Activated T-cell treated with anti-CD3 and anti-CD28 coated beads, Interleukin-2, amount 50 U/mL, for 48 hours (primary cell): ENCODE measurements at regions not wholly inside any gene's neighbourhood (a gene's known extent, or its start where the extent isn't known, plus 50 kb on each side); places are given as distances from the start of the nearest gene placed in this dataset.

Source experiments
- DNase-seq, 2 experiments: peaks; one replicate each; pipeline ENCODE4 v3.0.0-alpha.2; 2020

DNA sequence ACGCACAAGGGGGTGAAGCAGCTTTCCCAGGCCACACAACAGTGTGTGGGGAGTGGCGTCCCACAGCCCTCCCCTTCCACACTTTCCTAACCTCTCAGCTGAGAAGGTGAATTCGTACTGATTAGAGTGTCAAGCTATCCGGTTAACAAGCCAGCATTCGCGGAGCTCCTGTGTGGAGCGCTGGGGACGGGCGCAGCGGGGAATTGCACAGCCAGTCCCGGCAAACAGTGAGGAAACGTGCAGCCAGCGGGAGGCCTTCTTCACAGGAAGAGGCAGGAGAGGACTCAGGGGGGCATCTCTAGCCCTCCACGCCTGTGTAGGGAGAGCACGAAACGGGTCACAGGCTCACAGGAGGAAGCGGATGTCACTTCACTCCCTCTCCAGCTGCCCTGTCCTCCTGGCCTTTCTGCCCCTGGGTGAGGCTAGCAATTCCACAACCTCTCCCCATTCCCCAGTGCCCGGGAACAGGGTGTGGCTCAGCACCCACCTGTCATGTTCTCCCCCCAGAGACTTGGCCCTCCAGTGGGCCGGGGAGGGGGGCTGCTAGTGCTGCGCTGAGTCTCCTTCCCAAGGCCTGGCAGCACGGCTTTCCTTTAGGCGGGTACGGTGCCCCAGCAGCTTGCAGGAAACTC lies 117.3 kb downstream of the CPZ start:
- no peak for DNase-seq

- DNase-seq, result no peak
These were observed 116.6 kb downstream of the CPZ start for GRCh38 chr4:8709050-8709728.

DNA sequence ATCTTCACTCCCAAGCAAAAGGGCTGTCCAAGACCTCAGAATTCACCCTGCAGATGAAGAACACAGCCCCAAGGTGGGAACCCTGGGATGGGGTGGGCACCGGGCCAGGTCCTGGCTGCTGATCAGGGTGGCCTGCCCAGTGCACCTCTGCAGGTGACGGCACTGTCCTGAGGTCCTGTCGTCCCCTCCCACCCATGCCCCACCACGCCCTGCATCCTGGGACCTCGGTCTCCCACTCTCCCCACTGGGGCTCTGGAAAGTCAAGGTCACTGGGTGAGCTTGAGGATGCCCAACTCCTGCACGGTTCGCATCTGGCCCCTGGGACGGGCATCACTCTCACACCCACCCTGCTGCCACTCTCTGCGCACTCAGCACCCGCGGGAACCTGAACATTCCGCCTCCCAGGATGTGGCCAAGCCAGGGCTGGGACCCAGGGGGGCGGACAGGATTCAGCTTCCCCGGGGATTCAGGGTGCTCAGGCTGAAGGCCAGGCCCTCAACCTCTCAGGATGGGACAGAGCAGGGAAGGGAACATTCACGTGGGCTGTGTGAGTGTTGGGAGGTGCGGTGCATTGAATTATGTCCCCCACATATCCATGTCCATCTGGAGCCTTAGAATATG lies 115.9 kb downstream of the CPZ start:
- DNase-seq, result no peak

- DNase-seq, result no peak
These were observed 114.6 kb downstream of the CPZ start for GRCh38 chr4:8707045-8707781.

DNA sequence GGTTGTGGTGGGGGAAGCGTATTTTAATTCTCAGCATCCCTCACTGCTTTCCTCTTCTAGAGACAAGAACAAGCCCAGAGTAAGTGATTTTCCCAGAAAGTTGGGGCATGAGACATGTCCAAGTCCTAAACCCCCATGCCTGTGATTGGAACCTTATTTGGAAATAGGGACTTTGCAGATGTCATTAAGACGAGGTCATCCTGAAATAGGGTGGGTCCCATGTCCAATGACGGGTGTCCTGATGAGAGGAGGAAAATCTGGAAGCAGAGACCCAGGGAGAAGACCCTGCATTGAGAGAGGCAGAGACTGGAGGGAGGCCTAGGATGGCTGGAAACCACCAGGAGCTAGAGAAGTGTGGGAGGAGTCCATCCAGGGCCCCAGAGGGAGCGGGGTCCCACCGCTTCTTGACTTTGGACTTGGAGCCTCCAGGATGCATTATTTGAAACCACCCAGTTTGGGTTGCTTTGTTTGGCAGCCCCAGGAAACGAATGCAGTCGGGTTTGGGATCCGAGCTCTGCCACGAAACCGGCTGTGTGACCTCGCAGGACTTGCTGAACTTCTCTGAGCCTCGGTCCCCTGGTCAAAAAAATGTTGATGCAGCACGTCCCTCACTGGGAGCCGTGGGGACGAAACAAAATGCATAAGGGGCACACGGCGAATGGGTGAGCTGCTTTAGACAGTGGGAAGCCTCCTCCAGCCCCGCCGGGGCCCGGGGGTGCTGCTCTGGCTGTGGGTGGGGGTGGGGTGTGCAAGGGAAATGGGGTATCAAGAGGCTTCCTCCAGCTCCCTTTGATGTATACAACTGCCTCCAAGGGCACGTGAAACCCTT lies 113.9 kb downstream of the CPZ start:
- DNase-seq, result no peak

DNA sequence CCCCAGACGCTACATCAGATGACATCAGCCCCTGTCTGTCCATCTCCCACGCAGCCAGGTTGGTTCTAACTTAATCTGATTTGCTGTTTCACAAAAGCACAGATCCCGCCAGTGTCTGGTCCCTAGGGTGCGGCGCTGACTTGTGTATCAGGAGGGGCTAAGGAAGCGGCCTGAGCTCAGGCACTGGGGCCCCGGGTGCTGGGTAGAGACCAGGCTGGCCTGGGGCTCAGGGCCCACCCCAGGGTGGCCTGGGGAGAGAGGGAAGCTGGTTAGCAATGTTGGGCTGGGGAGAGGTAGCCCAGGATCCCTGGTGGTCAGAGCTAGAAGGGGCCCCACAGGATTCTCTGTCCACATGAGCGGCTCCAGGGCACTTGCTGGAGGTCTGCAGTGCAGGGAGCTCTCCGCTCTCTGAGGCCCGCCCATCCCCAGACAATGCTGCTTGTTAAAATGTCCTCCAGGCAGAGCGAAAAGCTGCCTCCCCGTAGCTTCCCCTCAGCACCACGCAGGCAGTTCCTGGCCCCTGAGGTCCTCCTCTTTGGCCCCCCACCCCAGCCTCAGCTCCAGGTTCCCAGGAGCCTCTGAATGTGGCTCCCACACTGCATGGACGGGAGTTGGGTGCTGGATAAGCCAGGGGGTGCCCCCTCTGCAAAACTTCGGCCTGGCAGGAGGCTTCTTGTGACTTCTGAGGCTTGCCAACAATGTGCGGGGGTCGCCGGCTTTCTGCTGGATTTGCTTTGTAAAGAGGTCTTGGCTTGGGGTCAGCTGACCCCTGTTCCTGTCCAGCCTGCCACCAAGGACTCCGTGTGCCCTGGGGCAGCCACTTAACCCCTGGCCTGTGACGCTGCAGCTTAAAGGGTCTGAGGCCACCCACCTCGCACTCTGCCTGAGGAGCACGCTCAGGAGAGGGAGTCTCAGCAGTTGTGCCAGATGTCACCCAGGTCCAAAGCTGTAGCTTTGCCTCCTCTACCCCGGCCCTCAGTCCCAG lies 112.9 kb downstream of the CPZ start:
- no peak for DNase-seq

DNA sequence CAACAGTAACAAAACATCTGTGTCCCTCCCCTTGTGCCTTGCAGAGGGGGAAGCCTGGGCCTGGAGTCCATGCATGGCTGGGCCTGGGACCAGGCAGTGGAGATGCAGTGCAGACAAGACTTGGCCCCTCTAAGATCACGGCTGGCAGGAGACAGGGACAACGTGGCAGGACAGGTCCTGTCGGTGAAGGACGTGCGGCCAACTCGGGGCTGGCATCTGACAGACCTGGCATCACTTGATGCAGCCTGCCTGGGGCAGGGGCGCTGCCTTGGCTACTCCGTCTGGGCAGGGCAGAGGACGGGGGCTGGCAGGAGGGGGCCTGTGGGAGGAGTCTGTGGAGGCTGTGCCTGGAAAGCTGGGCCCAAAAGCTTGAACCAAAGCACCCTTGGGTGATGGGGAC lies 112.1 kb downstream of the CPZ start:
- no peak for DNase-seq

DNA sequence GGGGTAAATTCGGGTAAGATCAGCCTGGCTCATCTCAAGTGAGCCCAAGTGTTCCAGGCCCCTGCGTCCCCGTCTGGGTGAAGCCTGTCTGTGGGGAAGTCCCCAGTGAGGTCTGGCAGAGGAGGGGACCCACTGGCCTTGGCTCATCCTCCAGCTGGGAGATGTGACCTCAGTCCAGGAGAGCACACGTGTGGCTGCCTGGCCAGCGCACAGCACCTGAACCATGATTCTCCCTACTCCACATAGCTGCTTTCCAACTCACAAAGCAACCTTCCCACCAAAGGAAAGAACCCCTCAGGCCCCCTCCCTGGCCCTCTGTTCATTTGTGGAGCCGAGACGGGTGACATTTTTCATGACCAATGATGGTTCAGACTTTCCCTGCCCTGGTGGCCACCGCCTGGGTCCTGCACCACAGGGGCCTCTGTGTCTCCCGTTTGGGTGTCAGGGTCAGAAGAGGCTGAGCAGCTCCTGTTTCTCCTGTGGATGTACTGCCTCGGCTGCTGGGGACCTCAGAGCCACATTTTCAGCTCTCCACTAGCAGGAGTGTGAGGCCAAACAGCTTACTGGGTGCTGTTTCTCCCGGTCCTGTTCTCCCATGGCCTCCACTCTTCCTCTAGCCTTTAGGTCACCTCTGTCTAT lies 111.4 kb downstream of the CPZ start:
- DNase-seq, result no peak

DNA sequence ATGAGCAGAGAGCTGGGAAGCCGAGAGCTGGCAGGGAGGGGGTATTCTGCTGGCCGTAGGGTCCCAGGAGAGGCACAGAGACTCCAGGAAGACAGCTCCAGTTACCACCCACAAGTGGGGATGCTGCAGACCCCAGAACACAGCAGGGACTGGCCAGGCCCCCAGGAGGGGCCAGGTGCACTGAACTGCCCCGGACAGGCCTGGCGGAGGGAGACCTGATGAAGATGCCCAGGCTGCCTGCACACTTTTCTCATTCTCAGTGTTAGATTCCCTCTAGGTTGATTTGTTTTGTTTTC lies 110.8 kb downstream of the CPZ start:
- DNase-seq, result no peak

- no peak for DNase-seq
These were observed 110.2 kb downstream of the CPZ start for GRCh38 chr4:8702516-8703400.

DNA sequence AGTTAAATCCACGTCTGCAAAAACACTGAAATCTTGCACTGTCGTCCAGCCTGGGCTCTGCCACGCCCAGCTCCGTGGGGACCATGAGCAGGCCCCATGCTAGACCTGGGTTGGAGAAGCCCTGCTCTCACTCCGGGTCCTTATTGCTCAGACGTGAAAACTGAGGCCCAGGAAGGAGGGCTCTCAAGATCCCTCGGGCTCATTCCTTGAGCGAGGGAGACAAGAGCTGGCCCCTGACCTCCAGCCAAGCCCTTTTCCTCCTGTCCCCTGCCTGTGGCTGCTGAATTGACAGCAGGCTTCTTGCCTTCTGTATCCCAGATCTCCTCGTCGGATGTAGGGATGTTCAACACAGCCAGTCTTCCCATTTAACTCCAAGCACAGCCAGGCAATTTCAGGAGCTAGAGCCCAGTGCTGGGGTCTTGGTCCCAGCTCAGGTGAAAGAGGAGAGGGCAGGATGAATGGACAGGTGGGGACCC lies 109.5 kb downstream of the CPZ start:
- no peak for DNase-seq

DNA sequence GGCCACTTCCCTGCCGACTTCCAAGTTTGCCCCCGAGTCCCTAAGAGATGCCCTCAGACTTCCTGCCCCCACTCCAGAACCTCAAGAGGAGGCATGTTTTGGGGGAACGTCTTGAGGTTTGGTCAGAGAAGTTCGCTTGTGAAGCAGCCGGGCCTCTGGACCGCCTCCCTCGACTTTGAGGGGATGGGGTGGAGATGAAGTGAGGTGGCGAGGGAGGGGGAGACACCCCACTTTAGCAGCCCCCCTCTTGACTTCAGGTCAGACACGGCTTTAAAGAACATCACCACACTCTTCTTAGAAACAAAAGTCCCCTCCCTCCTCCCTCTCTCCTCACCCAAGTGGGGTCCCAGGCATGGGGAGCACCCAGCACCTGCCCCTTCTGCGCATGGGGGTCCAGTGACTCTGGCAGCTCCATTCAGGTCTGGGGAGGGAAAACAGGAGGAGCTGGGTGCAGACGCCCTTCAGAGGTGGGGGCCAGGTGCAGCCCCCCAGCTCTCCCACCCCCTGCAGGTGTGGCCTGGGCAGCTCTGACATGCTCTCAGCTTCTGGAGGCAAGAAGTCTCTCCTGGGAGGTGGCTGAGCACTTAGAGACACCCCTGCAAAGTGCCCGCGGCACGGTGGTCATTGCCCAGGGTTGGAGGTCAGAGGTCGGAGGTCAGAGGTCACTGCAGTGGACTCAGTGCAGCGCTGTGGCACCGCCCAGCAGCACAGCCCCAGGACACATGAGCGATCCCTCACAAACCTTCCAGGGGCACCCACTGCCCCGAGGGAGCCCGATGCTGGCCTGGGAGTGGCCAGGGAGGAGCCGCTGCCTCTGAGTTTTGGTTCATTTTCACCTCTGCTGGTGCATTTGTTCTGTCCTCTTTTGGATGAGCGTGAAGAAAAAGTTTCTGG lies 108.8 kb downstream of the CPZ start:
- DNase-seq, result no peak

DNA sequence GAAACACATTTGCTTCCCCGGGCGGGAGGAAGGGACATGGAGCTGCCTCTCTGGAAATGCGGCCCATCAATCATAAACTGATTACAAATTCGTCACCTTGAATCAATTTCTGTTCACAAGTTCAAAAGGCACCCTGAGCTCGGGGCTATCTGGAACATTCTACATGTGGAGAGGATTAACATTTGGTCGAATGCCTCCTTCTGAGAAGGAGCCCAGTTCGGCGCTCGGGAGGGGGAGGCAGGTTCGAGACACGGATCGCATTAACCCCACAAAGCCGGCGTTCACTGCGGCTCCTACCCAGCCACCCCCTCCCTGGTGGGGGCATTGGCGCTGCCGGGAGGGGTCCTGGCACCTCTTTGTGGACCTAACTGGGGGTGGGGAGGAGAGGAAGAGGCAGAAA lies 108.0 kb downstream of the CPZ start:
- DNase-seq, result no peak

DNA sequence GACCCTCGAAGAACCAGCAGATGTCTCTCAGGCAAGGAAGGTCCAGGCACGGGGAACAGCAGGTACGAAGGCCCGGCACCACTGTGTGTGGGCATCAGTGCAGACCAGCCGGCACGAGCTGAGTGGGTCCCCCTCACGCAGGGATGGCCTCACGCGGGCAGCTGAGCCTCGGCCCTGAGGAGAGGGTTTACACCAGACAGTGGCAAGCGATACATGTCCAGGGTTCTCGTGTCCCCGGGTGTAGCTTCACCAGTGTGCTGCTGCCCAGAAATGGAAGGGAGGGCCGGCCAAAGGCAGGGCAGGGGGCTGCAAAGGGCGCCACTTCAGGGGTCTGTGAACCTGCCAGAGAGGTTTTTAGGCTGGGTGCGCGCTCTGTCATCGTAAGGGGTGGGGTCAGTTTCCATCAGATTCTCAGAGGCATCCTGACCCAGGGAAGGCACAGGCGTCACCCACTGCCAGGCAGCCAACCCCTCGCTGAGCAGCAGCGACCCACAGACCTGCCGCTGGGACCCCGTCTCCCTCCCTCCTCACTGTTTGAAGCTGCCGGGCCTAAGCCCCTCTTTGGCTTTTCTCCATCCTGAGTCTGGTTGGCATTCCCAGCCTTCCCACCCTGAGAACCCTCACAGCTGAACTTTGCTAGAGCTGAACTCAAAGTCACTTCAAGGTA lies 107.0 kb downstream of the CPZ start:
- DNase-seq, result no peak

DNA sequence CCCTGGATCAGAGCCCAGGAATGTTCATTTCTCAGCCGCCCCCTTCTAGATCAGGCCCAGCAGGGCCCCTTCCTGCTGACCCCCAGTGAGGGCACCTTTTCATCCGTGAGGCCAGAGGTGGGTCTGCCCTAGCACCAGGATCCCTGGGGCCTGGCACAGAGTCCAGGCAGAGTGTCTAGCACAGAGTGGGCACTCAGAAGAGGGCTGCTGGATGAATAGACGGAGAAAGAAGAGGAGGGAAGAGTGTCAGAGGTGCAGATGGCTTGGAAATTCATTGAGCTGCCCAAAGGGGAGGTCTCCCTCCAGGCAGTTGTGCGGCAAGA lies 106.5 kb downstream of the CPZ start:
- DNase-seq, result no peak

DNA sequence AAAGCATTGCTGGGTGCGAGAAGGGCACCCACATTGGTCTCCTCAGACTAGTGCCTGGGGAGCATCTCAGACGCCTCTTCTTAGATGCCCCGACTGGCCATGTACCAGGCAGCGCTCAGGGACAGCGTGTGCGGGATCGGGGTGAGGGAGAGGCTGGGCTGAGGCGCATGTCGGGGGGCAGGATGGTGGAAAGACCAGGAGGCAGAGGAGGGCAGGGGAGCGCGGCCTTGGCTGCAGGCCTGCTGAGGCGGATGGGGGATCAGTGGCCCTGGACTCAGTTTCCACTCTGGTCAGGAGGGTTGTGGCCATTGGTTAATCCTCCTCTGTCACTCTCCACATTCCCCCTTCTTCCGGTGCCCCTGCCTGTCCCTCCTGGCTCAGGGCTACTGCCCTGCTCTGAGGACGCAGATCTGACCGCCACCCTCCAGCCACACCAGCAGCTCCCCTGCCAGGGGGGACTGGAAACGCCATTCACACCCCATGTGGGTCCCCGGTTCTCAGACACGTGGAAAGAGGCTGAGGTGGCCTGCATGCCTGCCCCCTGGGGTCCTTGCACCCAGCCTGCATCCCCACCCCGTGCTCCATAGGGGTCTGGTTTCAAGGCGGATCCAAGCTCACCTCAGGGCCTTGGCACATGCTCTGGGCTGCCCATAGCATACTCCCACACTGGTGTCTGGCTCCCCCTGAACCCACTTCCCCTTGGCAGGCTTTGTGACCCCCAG lies 105.9 kb downstream of the CPZ start:
- no peak for DNase-seq

DNA sequence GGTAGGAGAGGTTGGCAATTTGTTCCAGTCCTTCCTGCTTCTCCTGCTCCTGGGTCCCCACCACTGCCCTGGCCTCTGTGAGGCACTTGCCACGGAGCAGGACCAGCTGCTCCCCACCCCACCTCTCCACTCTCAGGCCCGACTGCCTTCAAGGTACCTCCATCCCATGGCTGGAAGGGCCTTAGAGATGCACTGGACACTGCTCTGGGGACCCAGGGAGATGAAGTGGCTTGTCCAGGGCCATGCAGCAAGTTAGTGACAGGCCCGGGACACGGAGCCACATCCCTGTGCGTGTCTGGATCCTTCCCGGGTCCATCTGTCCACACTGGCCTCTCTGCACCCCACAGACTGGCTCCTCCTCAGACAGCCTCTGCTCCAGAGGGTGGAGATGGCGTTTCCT lies 105.3 kb downstream of the CPZ start:
- DNase-seq, result no peak
